HG03045 (cell line): ENCODE measurements at regions not wholly inside any gene's neighbourhood (a gene's known extent, or its start where the extent isn't known, plus 50 kb on each side); places are given as distances from the start of the nearest gene placed in this dataset.

Source experiments
- ATAC-seq: cut with Tn5 transposase; IDR thresholded peaks from one replicate; pipeline ENCODE4 v1.9.1; 2021; ENCODE audit warnings: mild to moderate bottlenecking, moderate library complexity; ENCODE audit not compliant: unreplicated experiment

GRCh38 chr22:49158741-49159564, 668.7 kb downstream of the BRD1 start:
- no peak for ATAC-seq

GRCh38 chr22:49157529-49158339, 669.9 kb downstream of the BRD1 start:
- ATAC-seq: no peak

GRCh38 chr22:49156662-49157285, 670.9 kb downstream of the BRD1 start:
- ATAC-seq: no peak

- no peak for ATAC-seq
These were observed 671.7 kb downstream of the BRD1 start for GRCh38 chr22:49155770-49156580.

GRCh38 chr22:49155039-49155769, 672.5 kb downstream of the BRD1 start:
- ATAC-seq: no peak

- ATAC-seq: no peak
These were observed 673.2 kb downstream of the BRD1 start for GRCh38 chr22:49154433-49154832.

GRCh38 chr22:49153921-49154320, 673.8 kb downstream of the BRD1 start:
- ATAC-seq: no peak

GRCh38 chr22:49152939-49153770, 674.5 kb downstream of the BRD1 start:
- no peak for ATAC-seq

- ATAC-seq: no peak
These were observed 675.3 kb downstream of the BRD1 start for GRCh38 chr22:49152127-49152938.

- no peak for ATAC-seq
These were observed 676.2 kb downstream of the BRD1 start for GRCh38 chr22:49151256-49152126.

GRCh38 chr22:49150801-49151221, 676.9 kb downstream of the BRD1 start:
- ATAC-seq: no peak

GRCh38 chr22:49149721-49150608, 677.7 kb downstream of the BRD1 start:
- ATAC-seq: no peak

- no peak for ATAC-seq
These were observed 678.7 kb downstream of the BRD1 start for GRCh38 chr22:49148895-49149418.

GRCh38 chr22:49147617-49148175, 680.0 kb downstream of the BRD1 start:
- no peak for ATAC-seq

- no peak for ATAC-seq
These were observed 680.5 kb downstream of the BRD1 start for GRCh38 chr22:49147171-49147570.

- ATAC-seq: no peak
These were observed 681.2 kb downstream of the BRD1 start for GRCh38 chr22:49146511-49146910.
